ENCODE measurements at regions not wholly inside any gene's neighbourhood (a gene's known extent, or its start where the extent isn't known, plus 50 kb on each side); places are given as distances from the start of the nearest gene placed in this dataset.
"Not testable (repeated sequence)": the region's sequence is repeated elsewhere in the genome, so short reads cannot be mapped to it uniquely, and the experiment has no call there.

- DNase-seq (ENCODE audit: low spot score), result no peak
- intact Hi-C loops (cut with DNase I), result no loop called here
Measured at GRCh38 chr18:6520901-6521300, 106.2 kb upstream of the L3MBTL4 start.

GRCh38 chr18:6521803-6522418 is 107.2 kb upstream of the L3MBTL4 start:
- no peak for DNase-seq (ENCODE audit: low spot score)
- intact Hi-C loops (cut with DNase I), result no loop called here

- intact Hi-C loops (cut with DNase I), result no loop called here
- no peak for DNase-seq (ENCODE audit: low spot score)
Measured at GRCh38 chr18:6525604-6526003, 110.9 kb upstream of the L3MBTL4 start.

- DNase-seq (ENCODE audit: low spot score), result no peak
- intact Hi-C loops (cut with DNase I), result loop anchor here in 1 of 2 donors (10.0 kb wide), 1 partner anchor 467 kb away; no protein-coding TSS in a partner anchor
Measured at GRCh38 chr18:6537475-6537874, 122.8 kb upstream of the L3MBTL4 start.

GRCh38 chr18:6541131-6541679 is 126.5 kb upstream of the L3MBTL4 start:
- DNase-seq (ENCODE audit: low spot score), result not testable (repeated sequence)
- intact Hi-C loops (cut with DNase I), result loop anchor here (10.0 kb wide), 2 partner anchors 194 to 344 kb away; no protein-coding TSS in a partner anchor

- DNase-seq (ENCODE audit: low spot score), result no peak
- intact Hi-C loops (cut with DNase I), result loop anchor here (2.0 to 10.0 kb wide), 3 partner anchors 193 to 343 kb away; no protein-coding TSS in a partner anchor
Measured at GRCh38 chr18:6542296-6542695, 127.6 kb upstream of the L3MBTL4 start.

- intact Hi-C loops (cut with DNase I), result loop anchor here (2.0 to 10.0 kb wide), 3 partner anchors 191 to 341 kb away; no protein-coding TSS in a partner anchor
- no peak for DNase-seq (ENCODE audit: low spot score)
Measured at GRCh38 chr18:6543330-6543908, 128.7 kb upstream of the L3MBTL4 start.

- intact Hi-C loops (cut with DNase I), result loop anchor here (10.0 kb wide), 2 partner anchors 189 to 339 kb away; no protein-coding TSS in a partner anchor
- DNase-seq (ENCODE audit: low spot score), result no peak
Measured at GRCh38 chr18:6546229-6546628, 131.5 kb upstream of the L3MBTL4 start.

- DNase-seq (ENCODE audit: low spot score), result no peak
- intact Hi-C loops (cut with DNase I), result loop anchor here (10.0 kb wide), 2 partner anchors 187 to 337 kb away; no protein-coding TSS in a partner anchor
Measured at GRCh38 chr18:6547476-6547875, 132.8 kb upstream of the L3MBTL4 start.

- intact Hi-C loops (cut with DNase I), result no loop called here
Measured at GRCh38 chr18:6553234-6553900, 138.7 kb upstream of the L3MBTL4 start.

GRCh38 chr18:6557057-6557769 is 142.5 kb upstream of the L3MBTL4 start:
- intact Hi-C loops (cut with DNase I), result no loop called here
- DNase-seq (ENCODE audit: low spot score), result no peak

More at GRCh38 chr18:6553234-6553900, 138.7 kb upstream of the L3MBTL4 start:
- no peak for DNase-seq (ENCODE audit: low spot score)

GRCh38 chr18:6557770-6558248 is 143.1 kb upstream of the L3MBTL4 start:
- intact Hi-C loops (cut with DNase I), result no loop called here
- no peak for DNase-seq (ENCODE audit: low spot score)

- intact Hi-C loops (cut with DNase I), result no loop called here
- DNase-seq (ENCODE audit: low spot score), result no peak
Measured at GRCh38 chr18:6558446-6559156, 143.9 kb upstream of the L3MBTL4 start.

- no peak for DNase-seq (ENCODE audit: low spot score)
- intact Hi-C loops (cut with DNase I), result no loop called here
Measured at GRCh38 chr18:6559296-6559695, 144.6 kb upstream of the L3MBTL4 start.

- no peak for DNase-seq (ENCODE audit: low spot score)
- intact Hi-C loops (cut with DNase I), result no loop called here
Measured at GRCh38 chr18:6561016-6561415, 146.3 kb upstream of the L3MBTL4 start.

- DNase-seq (ENCODE audit: low spot score), result peak; percentile 86
- intact Hi-C loops (cut with DNase I), result no loop called here
Measured at GRCh38 chr18:6561420-6561861, 146.7 kb upstream of the L3MBTL4 start.

GRCh38 chr18:6561862-6562291 is 147.2 kb upstream of the L3MBTL4 start:
- no peak for DNase-seq (ENCODE audit: low spot score)
- intact Hi-C loops (cut with DNase I), result no loop called here

- intact Hi-C loops (cut with DNase I), result no loop called here
- no peak for DNase-seq (ENCODE audit: low spot score)
Measured at GRCh38 chr18:6563896-6564295, 149.2 kb upstream of the L3MBTL4 start.
